ENCODE measurements at regions not wholly inside any gene's neighbourhood (a gene's known extent, or its start where the extent isn't known, plus 50 kb on each side); places are given as distances from the start of the nearest gene placed in this dataset.

DNA sequence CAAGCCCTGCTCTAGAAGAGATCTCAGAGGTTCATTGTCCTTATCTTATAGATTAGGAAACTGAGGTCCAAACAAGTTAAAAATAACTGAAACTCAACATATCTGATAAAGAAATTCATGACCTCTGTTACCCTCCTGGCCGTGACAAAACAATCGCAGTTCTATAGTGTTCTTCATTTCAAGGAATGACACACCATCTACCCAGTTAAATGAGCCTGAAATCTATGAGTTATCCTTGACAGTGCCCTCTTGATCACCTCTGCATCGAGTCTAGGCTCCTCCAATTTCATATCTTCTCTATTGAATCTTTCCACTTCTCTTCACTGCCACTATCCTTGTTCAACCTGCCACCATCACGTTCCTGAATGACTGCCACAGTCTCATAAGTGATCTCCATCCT is 325.3 kb upstream of the TEX13C start:
- H3K4me3 Mint-ChIP-seq, result no peak overlapping the region
- H3K4me1 Mint-ChIP-seq, result peaks cover 3% of the 10 kb centered on the region
- H3K27ac Mint-ChIP-seq (ENCODE audit: unreplicated experiment), result no peak overlapping the region
- no peaks in the 10 kb centered on the region for H3K27me3 Mint-ChIP-seq (ENCODE audit: low read depth)
- DNase-seq (ENCODE audit: low read depth, low spot score), result no peak
- TF ChIP-seq, protein P1, sequence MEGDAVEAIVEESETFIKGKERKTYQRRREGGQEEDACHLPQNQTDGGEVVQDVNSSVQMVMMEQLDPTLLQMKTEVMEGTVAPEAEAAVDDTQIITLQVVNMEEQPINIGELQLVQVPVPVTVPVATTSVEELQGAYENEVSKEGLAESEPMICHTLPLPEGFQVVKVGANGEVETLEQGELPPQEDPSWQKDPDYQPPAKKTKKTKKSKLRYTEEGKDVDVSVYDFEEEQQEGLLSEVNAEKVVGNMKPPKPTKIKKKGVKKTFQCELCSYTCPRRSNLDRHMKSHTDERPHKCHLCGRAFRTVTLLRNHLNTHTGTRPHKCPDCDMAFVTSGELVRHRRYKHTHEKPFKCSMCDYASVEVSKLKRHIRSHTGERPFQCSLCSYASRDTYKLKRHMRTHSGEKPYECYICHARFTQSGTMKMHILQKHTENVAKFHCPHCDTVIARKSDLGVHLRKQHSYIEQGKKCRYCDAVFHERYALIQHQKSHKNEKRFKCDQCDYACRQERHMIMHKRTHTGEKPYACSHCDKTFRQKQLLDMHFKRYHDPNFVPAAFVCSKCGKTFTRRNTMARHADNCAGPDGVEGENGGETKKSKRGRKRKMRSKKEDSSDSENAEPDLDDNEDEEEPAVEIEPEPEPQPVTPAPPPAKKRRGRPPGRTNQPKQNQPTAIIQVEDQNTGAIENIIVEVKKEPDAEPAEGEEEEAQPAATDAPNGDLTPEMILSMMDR (conservative IDR thresholded peaks at IDR 0.05), result no peak
- no peaks in the 10 kb centered on the region for H3K36me3 Mint-ChIP-seq (ENCODE audit: low read depth)
- H3K9me3 Mint-ChIP-seq, result peaks cover 3% of the 10 kb centered on the region

DNA sequence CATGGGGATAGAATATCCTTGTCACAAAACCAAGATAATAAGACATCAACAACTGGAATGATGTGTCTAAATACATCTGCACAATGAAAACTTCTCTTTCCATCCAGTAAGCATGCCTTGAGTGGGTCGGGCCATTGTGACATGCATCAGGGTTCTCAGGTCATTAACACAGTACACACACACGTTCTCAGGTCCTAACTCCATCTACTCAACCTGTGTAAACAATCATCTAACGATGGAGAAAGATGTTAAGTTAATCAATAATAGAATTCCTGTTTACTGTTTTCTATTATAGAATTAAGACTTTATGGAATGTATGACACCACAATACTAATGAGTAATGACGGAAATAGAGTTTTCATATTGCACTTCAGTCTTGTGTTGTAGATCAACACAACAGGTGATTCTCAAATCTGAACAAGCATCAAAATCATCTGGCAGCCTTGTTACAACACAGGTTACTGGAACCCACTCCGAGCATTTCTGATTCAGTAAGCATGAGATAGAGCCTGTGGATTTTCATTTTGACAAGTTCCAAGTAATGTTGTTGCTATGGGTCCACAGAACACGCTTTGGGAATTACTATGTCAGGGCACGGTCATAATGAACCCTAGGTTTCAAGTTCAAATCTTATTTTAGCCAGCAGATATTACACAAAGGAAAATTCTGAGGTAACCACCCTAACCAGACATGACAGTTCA is 315.8 kb upstream of the TEX13C start:
- Mint-ChIP-seq H3K4me3 (no peak overlapping the region), H3K27ac (ENCODE audit: unreplicated experiment) (no peak overlapping the region), H3K36me3 (ENCODE audit: low read depth) (peaks cover 7% of the 10 kb centered on the region), H3K4me1 (peaks cover 16% of the 10 kb centered on the region), H3K27me3 (ENCODE audit: low read depth) (no peaks in the 10 kb centered on the region), H3K9me3 (peaks cover 5% of the 10 kb centered on the region)
- DNase-seq (ENCODE audit: low read depth, low spot score), result no peak
- TF ChIP-seq, protein P1 (conservative IDR thresholded peaks at IDR 0.05), result no peak

DNA sequence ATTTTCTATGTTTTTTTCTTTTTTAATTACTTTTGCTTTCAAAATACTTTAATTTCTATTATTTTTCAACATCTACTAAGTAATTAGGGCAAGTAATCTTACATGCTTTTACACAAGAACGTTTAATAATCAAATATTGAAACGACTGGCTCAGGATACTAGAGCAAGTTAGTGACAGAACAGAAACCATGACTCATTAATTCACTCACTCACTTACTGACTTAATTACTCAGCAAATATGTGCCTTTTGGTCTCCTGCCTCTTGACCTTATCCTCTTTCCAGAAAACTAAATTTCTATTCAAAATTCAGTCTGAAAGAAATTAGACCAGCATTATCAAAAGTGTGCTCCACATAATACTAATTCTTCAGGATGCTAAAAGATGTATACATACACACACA is 314.9 kb upstream of the TEX13C start:
- TF ChIP-seq, protein P1 (conservative IDR thresholded peaks at IDR 0.05), result no peak
- Mint-ChIP-seq H3K9me3 (peaks cover 5% of the 10 kb centered on the region), H3K27me3 (ENCODE audit: low read depth) (no peaks in the 10 kb centered on the region)

DNA sequence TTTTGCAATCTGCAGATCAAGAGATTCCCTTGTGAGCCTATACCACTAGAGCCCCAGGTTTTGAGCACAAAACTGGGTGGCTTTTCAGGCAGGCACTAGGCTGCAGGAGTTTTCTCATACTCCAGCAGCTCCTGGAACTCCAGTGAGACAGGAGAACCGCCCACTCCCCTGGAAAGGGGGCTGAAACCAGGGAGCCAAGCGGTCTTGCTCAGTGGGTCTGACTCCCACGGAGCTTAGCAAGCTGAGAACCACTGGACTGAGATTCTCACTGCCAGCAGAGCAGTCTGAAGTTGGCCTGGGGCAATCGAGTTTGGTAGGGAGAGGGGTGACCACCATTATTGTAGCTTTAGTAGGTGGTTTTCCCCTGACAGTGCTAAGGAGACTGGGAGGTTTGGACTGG is 313.8 kb upstream of the TEX13C start:
- H3K36me3 Mint-ChIP-seq (ENCODE audit: low read depth), result peaks cover 10% of the 10 kb centered on the region
- DNase-seq (ENCODE audit: low read depth, low spot score), result no peak
- no peaks in the 10 kb centered on the region for H3K27me3 Mint-ChIP-seq (ENCODE audit: low read depth)
- H3K4me3 Mint-ChIP-seq, result no peak overlapping the region
- H3K27ac Mint-ChIP-seq (ENCODE audit: unreplicated experiment), result no peak overlapping the region
- peaks cover 5% of the 10 kb centered on the region for H3K9me3 Mint-ChIP-seq
- no peaks in the 10 kb centered on the region for H3K4me1 Mint-ChIP-seq
- TF ChIP-seq, protein P1 (conservative IDR thresholded peaks at IDR 0.05), result no peak

More for the DNA sequence above, 314.9 kb upstream of the TEX13C start:
- Mint-ChIP-seq H3K36me3 (ENCODE audit: low read depth) (peaks cover 7% of the 10 kb centered on the region), H3K4me1 (peaks cover 9% of the 10 kb centered on the region), H3K27ac (ENCODE audit: unreplicated experiment) (no peak overlapping the region), H3K4me3 (no peak overlapping the region)
- DNase-seq (ENCODE audit: low read depth, low spot score), result no peak

DNA sequence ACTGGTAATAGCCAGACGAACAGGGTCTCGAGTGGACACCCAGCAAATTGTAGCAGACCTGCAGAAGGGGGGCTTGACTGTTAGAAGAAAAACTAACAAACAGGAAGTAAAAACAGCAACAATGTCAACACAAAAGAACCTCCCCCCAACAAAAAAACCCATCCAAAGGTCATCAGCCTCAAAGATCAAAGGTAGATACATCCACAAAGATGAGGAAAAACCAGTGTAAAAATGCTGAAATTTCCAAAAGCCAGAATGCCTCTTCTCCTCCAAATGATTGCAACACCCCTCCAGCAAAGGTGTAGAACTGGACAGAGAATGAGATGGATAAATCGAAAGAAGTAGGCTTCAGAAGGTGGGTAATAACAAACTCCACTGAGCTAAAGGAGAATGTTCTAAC is 313.0 kb upstream of the TEX13C start:
- peaks cover 8% of the 10 kb centered on the region for H3K9me3 Mint-ChIP-seq
- H3K27me3 Mint-ChIP-seq (ENCODE audit: low read depth), result no peaks in the 10 kb centered on the region
- no peak overlapping the region for H3K27ac Mint-ChIP-seq (ENCODE audit: unreplicated experiment)
- no peak overlapping the region for H3K4me3 Mint-ChIP-seq
- peaks cover 16% of the 10 kb centered on the region for H3K36me3 Mint-ChIP-seq (ENCODE audit: low read depth)
- TF ChIP-seq, protein P1 (conservative IDR thresholded peaks at IDR 0.05), result no peak
- no peak for DNase-seq (ENCODE audit: low read depth, low spot score)
- no peaks in the 10 kb centered on the region for H3K4me1 Mint-ChIP-seq

All from neural crest cell (in vitro differentiated cells).